ENCODE measurements at regions not wholly inside any gene's neighbourhood (a gene's known extent, or its start where the extent isn't known, plus 50 kb on each side); places are given as distances from the start of the nearest gene placed in this dataset.
"Not testable (repeated sequence)": the region's sequence is repeated elsewhere in the genome, so short reads cannot be mapped to it uniquely, and the experiment has no call there.

DNA sequence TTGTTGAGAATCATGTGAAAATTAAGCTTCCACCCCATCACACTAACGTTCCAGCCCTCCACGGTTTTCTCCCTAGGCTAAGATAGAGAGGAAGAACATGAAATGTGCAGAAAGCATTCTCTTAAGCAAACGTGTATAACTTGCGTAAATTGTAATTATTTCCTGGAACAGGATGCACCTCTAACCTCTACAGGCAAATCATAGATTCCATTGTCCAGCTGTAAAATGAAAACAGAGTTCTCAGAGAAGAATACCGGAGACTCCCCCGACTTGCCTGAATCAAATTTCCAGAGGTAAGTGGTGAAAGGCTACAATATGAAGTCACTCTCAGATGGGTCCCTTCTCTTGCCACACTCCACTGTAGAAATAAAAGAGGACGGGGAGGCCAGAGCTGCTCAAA, 211.4 kb downstream of the FAM72C start:
- H3K79me2 ChIP-seq (ENCODE audit: insufficient read depth, low read length); H3K9ac ChIP-seq (ENCODE audit: insufficient read depth, low read depth, low read length); H3K27me3 ChIP-seq (ENCODE audit: control insufficient read depth in 1 of 2, insufficient read depth in 2 of 2, low read length in 2 of 2); BruUV-seq (replicated peaks); FAIRE-seq; H3K27ac ChIP-seq (ENCODE audit: extremely low read length, insufficient read depth, low read length); H3K4me2 ChIP-seq (ENCODE audit: low read depth, low read length); intact Hi-C loops (cut with micrococcal nuclease; ENCODE audit: unreplicated experiment); CTCF ChIA-PET (ENCODE audit: low intra/inter-chr PET ratio, low total read pairs); H3K36me3 ChIP-seq (replicated peaks in 1 of 2; ENCODE audit: control insufficient read depth in 1 of 2, insufficient read depth in 2 of 2, low read length in 2 of 2); ATAC-seq; in situ Hi-C loops (cut with HindIII; ENCODE audit: extremely low pct_ligation_motif_present, low pct_unique_long_range_greater_than_20kb); H3K4me1 ChIP-seq (ENCODE audit: insufficient read depth, low read length); H4K20me1 ChIP-seq (ENCODE audit: insufficient read depth, low read length); H3K4me3 ChIP-seq (replicated peaks in 1 of 3; ENCODE audit: insufficient read depth in 1 of 3, low read depth in 2 of 3, low read length in 3 of 3); POLR2A ChIA-PET; H2AFZ ChIP-seq (ENCODE audit: low read length); DNase-seq (ENCODE audit: low spot score); H3K9me3 ChIP-seq (ENCODE audit: low read length): not testable (repeated sequence)
- 21% methylated on average over 5 of the region's 7 CpGs for WGBS (ENCODE audit: low lambda C conversion rate)

GRCh38 chr1:143755961-143756360, 215.8 kb downstream of the FAM72C start:
- H2AFZ ChIP-seq (ENCODE audit: low read length); DNase-seq (ENCODE audit: low spot score); H3K27ac ChIP-seq (ENCODE audit: extremely low read length, insufficient read depth, low read length); H3K36me3 ChIP-seq (replicated peaks in 1 of 2; ENCODE audit: control insufficient read depth in 1 of 2, insufficient read depth in 2 of 2, low read length in 2 of 2); H3K9ac ChIP-seq (ENCODE audit: insufficient read depth, low read depth, low read length); in situ Hi-C loops (cut with HindIII; ENCODE audit: extremely low pct_ligation_motif_present, low pct_unique_long_range_greater_than_20kb); BruUV-seq (replicated peaks); H3K4me3 ChIP-seq (replicated peaks in 1 of 3; ENCODE audit: insufficient read depth in 1 of 3, low read depth in 2 of 3, low read length in 3 of 3); FAIRE-seq; H3K79me2 ChIP-seq (ENCODE audit: insufficient read depth, low read length); H3K4me1 ChIP-seq (ENCODE audit: insufficient read depth, low read length); H3K27me3 ChIP-seq (ENCODE audit: control insufficient read depth in 1 of 2, insufficient read depth in 2 of 2, low read length in 2 of 2); H3K4me2 ChIP-seq (ENCODE audit: low read depth, low read length); H3K9me3 ChIP-seq (ENCODE audit: low read length); intact Hi-C loops (cut with micrococcal nuclease; ENCODE audit: unreplicated experiment); POLR2A ChIA-PET; H4K20me1 ChIP-seq (ENCODE audit: insufficient read depth, low read length); CTCF ChIA-PET (ENCODE audit: low intra/inter-chr PET ratio, low total read pairs); TF ChIP-seq SOX13 (IDR thresholded peaks at IDR 0.05): not testable (repeated sequence)
- WGBS (ENCODE audit: low lambda C conversion rate), result 0% methylated on average over 3 of the region's 3 CpGs
- TF ChIP-seq ARID5B (CRISPR knock-in tag; IDR thresholded peaks at IDR 0.05), result peak; percentile 30; the same call in 1 of the 2 replicates
- peak in 1 of 2 experiments; percentile 59; a peak in 2 of 4 replicates for TF ChIP-seq SOX13 (CRISPR knock-in tag; conservative IDR thresholded peaks at IDR 0.05 in 1 of 2, IDR thresholded peaks at IDR 0.05 in 1 of 2)
- peak; percentile 22; the same call in 1 of the 2 replicates for TF ChIP-seq HNF4A (CRISPR knock-in tag; IDR thresholded peaks at IDR 0.05)
- peak; percentile 70; the same call in 1 of the 2 replicates for TF ChIP-seq SOX5 (CRISPR knock-in tag; IDR thresholded peaks at IDR 0.05; ENCODE audit: borderline replicate concordance)
- peak; percentile 82 for TF ChIP-seq FOSL2 (CRISPR knock-in tag; IDR thresholded peaks at IDR 0.05)
- ATAC-seq, result peak; percentile 90
